GM12872 (cell line): ENCODE measurements at regions not wholly inside any gene's neighbourhood (a gene's known extent, or its start where the extent isn't known, plus 50 kb on each side); places are given as distances from the start of the nearest gene placed in this dataset.

Experiments used
- TF ChIP-seq, protein P1 (sequence below): IDR thresholded peaks from 3 replicates; pipeline ENCODE4 v1.5.1; 2011; ENCODE audit warnings: low read depth, mild to moderate bottlenecking, low read length, moderate library complexity; ENCODE audit not compliant: insufficient read depth

GRCh38 chr7:57220746-57221145 lies 88.5 kb upstream of the ZNF479 start:
- TF ChIP-seq, protein P1, sequence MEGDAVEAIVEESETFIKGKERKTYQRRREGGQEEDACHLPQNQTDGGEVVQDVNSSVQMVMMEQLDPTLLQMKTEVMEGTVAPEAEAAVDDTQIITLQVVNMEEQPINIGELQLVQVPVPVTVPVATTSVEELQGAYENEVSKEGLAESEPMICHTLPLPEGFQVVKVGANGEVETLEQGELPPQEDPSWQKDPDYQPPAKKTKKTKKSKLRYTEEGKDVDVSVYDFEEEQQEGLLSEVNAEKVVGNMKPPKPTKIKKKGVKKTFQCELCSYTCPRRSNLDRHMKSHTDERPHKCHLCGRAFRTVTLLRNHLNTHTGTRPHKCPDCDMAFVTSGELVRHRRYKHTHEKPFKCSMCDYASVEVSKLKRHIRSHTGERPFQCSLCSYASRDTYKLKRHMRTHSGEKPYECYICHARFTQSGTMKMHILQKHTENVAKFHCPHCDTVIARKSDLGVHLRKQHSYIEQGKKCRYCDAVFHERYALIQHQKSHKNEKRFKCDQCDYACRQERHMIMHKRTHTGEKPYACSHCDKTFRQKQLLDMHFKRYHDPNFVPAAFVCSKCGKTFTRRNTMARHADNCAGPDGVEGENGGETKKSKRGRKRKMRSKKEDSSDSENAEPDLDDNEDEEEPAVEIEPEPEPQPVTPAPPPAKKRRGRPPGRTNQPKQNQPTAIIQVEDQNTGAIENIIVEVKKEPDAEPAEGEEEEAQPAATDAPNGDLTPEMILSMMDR: no peak

DNA sequence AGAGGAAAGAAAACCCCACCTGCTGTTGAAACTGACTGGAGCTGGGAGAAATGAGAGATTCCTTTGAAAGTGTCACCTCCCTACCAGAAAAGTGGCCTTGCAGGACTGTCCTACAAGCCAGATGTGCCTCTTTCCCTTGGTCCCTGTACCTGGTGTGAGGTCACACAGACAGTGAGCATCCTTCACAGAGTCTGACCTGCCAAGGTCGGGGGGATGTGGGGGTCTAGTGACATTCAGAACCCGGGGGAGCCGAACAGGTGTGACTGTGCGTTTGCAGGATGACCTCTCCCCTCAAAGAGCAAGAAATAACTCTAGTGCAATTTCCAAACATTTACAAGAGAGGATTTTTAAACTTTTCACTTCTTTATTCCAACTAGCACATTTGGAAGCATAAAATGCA lies 93.4 kb upstream of the ZNF479 start:
- TF ChIP-seq, protein P1: no peak

GRCh38 chr7:57245206-57245605 lies 113.0 kb upstream of the ZNF479 start:
- TF ChIP-seq, protein P1: no peak

GRCh38 chr7:57250801-57251200 lies 118.6 kb upstream of the ZNF479 start:
- TF ChIP-seq, protein P1: no peak

- TF ChIP-seq, protein P1: no peak
Measured at GRCh38 chr7:57256637-57257375, 124.6 kb upstream of the ZNF479 start.

DNA sequence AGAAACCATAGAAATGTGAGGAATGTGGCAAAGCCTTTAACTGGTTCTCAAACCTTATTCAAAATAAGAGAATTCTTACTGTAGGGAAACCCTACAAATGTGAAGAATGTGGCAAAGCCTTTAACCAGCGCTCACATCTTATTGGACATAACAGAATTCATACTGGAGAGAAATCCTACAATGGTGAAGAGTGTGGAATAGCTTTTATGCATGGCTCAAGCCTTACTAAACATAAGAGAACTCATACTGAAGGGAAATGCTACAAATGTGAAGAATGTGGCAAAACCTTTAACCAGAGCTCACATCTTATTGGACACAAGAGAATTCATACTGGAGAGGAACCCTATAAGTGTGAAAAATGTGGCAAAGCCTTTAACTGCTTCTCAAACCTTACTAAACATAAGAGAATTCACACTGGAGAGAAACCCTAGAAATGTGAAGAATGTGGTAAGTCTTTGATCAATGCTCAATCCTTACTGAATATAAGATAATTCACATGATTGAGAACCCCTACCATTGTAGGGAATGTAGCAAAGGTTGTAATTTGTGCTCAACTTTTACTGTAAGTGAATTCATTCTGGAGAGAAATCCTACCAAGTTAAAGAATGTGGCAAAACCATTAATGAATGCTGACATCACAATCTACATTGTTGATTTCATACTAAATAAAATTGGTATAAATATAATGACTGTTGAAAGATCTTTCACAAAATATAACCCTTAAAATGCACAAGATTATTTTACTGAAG lies 142.5 kb upstream of the ZNF479 start:
- TF ChIP-seq, protein P1: no peak

DNA sequence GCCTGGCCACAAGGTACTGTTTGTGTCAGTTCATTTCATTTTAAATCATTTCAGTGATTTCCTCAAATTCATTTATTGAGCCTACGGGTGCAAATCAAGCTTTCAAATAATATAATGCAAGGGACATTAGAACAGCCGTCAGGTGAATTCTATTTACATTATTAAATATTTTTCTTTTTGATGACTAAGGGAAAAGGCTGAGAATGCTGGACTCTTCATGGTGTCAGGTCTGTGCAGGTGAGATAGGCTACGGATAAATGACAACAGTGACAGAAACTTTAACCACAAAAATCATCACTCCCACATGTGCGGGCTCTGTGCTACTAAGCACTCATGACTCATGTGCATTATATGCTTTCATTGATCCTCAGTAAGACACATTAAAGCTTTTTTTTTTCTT lies 149.2 kb upstream of the ZNF716 start:
- TF ChIP-seq, protein P1: no peak
